Left renal cortex interstitium (tissue), 4 donors: ENCODE measurements at regions not wholly inside any gene's neighbourhood (a gene's known extent, or its start where the extent isn't known, plus 50 kb on each side); places are given as distances from the start of the nearest gene placed in this dataset.

ENCODE experiments used
- DNase-seq, 4 donors: peaks; one replicate each; pipeline ENCODE4 v3.0.0-alpha.2; 2013; ENCODE audit warnings: low read depth in 4 of 4, low spot score in 2 of 4, missing footprints in 1 of 4

DNA sequence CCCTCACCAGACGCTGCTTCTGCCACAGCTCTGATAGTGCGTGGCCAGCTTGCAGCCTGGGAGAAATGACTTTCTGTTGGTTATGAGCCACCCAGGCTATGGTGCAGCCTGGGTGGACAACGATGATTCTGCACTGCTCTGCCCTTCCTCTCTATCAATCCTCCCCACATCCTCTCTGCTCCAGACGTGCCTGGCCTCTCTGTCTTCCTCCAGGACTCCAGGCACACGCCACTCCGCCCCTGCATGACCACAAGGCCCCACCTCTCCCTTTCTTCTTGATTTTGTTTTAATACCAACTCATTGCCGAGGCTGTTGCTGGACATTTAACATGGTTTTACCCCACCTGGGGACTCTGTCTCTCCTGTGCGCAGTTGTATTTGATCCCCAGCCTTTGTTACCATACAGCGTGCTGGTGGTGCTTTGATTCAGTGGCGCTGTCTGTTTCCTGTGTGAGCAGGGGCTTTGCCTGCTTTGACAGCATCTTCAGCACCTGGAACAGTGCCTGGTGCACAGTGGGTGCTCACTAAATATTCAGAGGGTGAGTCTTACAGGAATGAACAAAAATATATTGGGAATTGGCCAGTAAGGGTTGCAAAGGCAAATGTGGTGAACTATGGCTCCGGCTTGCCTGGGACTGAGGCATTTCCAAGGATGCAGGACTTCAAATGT is 280.9 kb downstream of the CDH26 start:
- DNase-seq, result no peak

DNA sequence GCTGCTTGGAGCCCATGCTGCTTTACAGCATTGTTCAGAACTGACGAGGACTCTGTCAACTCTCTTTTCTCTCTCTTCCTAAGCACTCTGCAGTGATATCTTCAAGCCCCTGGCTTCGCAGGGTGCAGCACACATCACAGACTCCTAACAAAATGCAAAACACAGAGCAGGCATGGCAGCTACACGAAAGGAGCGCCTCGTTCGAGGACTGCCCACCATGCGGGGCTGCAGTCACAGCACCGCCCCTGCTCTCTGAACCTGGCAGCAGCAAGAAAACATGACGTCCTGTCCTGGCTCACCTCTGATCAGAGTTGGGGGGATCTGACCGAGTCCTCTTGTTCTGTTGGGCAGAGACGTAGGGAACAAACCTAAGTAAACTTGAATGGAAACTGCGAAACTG is 281.7 kb downstream of the CDH26 start:
- no peak for DNase-seq

DNA sequence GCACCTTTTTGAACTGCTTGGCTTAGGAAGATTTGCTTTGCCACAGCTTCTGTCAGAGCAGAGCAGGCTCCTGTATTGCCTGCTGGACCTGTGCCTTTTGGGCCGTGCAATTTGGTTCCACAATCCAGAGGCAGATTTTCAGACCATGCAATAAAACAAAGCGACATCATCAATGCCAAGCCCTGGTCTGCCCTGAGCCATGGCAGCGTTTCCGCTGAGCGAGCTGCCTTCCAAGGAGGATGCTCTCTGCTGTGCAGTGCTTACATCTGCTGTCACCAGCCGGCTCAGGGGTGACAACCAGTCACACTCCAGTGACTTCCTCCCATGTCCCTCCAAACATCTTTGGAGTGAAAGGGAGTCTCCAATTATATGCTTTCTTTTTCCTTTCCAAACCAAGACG is 282.2 kb downstream of the CDH26 start:
- no peak for DNase-seq

DNA sequence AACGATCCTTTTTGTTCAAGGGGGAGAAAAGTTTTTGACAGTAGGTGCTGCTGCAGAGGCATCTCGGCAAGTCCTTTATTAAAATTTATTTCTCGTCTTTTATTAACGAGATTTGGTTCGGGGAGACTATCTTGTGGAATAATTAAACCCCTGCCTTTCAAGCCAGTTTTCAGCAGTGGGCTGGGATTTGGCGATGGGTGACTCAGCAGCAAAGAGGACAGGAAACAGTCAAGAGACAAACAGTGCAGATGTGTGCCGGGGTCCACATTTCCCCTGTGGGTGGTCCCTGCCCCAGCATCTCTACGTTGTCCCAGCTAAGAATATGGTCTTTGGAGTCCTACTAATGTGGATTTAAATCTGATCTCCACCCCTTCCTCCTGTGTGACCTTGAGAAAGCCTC is 282.8 kb downstream of the CDH26 start:
- DNase-seq, result no peak

DNA sequence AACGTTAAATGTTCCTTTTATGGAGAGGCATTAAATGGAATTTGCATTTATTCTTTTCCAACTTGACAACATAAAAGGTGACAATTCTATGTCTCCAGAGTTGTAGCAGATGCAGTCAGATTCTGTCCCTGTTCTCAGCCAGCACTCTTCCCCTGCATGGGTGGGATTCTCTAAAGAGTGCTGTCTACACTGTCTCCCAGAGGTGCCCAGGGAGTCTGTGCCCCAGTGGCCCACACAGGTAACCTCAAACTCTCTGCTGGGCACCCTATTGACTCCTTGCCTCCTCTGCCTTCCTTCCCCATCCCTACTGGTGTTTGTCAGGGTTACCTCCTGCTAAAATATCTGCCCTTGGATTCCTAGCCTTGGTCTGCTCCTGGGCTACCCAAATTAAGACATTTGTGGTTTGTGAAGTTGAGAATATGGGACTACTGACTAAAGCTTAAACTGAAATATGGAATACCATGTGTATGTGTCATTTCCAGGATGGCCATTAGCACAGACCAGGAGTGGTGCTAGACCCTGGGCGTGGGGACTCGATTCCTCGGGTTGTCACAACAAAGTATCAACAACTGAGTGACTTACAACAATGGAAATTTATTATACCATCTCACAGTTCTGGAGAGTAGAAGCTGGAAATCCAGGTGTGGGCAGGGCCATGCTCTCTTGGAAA is 284.7 kb downstream of the CDH26 start:
- DNase-seq, result no peak

DNA sequence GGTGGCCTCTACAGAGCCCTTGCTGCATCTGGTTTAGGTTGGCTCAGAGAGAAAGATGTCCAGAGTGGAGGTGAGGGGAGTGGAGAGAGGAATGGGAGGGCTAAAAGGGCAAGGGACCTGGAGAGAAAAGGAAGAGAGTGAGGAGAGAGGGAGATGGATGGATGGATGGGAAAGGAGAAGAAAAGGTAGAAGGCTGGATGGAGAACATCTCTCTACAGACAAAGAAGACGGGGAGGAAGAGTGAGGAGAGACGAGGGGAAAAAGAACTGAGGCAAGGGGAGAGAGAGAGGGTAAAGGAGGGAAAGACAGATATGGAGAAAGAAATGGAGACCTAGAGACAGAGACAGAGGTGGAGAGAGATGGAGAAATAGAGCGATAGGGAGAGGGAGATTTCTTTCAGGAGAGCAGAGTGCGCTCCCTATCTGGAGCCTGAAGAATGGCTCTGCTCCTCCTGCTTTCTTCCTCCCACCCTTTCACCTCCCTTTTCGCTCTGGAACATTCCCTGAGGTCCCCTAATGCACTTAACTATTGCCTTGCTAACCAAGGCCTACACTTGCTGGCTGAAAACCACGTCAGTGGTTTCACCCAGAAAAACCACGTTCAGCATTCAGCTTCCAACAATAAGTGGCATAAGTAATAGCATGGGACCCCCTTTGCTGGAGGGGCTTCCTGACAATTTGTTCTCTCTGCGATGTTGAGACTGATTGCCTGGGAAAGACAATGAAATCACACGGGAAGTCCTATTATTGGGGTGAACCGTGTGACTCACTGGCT is 286.3 kb downstream of the CDH26 start:
- no peak for DNase-seq

DNA sequence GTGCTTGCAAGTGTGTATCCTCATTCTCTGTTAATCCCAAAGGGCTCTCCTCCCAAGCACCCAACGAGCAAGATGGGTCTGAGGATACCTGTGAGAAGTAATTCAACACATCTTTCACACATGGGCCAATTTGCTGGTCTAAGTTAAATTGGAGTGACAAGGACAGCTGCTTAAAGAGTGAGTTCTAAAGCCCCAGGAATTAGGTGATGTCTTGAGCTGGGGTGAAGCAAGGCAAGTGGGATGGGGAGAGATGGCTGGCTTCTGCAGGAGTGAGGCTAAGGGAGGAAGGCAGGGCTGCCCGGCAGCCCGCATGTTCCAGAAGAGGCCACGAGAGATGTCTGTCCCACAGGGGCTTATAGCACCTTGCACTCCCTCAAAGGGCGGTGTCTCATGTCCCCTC is 288.5 kb downstream of the CDH26 start:
- DNase-seq, result no peak

DNA sequence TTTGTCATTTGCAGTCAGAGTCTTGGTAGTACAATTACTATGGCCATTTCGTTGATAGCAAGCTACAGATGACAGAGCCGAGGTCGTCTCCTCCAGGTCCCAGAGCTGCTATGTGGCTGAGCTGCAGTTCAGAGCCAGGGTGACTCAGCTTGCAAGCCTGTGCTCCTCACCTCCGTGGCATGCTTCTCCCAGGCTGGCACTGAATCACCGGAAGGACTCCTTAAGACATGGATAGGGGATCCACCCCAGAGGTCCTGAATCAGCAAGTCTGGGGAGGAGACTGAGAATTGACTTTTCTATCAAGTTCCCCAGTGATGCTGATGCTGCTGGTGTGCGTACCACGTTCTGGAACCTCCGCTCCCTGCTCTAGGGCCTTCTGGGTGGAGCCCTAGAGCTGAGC is 291.2 kb downstream of the CDH26 start:
- no peak for DNase-seq

DNA sequence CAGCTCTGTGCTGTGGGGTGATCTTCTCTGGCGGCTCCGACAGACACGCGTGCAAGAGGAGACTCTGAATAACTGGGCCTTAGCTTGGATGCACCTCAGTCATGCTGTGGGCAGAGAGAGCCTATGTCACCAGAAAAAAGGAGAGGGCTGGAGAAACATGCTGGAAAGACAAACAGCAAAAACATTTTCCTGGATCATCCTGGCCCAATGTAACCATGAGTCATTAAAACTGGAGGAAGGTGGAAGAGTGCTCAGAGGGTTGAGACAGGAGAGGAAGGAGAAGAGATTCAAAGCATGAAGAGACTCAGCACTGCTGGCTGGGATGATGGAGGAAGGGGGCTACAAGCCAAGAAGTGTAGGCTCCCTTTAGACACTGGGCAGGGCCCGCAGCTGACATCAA is 292.0 kb downstream of the CDH26 start:
- DNase-seq, result no peak

DNA sequence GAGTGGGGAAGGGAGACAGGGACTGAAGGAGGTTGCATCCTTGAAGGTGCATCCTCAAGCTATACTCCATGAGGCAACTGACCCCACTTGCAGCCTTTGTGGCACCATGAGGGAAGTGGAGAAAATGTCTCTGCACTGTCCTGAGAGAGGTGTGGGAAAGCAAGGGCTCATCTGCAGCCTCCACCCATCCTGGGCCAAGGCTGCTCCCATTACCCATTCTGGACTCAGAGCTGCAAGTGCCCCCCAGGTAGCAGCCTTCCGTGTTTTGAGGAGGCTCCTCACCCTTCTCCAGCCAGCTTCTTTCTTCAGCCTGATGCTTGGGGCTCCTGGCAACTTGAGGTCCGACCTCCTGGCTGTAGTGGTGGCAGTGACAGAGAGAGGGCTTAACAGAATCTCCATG is 294.6 kb downstream of the CDH26 start:
- DNase-seq, result no peak

DNA sequence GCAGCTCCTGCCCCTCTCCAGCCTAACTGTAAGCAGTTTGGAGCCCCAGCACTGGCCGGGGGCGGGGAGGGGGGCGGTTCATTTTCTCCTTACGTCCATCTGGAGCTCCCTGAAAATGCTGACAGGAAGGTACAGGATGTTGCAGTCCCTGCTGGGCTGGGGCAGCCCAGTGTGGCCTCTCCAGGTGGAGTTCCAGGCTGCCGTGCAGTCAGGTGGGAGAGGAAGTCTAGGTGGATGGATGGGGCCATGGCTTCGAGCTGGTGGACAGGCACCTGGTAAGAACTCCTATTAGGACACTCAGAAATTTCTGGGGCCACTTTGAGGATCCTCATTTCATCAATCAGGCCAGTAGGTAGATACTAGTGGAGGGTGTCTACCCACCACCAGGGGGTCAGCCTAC is 295.2 kb downstream of the CDH26 start:
- DNase-seq, result no peak

DNA sequence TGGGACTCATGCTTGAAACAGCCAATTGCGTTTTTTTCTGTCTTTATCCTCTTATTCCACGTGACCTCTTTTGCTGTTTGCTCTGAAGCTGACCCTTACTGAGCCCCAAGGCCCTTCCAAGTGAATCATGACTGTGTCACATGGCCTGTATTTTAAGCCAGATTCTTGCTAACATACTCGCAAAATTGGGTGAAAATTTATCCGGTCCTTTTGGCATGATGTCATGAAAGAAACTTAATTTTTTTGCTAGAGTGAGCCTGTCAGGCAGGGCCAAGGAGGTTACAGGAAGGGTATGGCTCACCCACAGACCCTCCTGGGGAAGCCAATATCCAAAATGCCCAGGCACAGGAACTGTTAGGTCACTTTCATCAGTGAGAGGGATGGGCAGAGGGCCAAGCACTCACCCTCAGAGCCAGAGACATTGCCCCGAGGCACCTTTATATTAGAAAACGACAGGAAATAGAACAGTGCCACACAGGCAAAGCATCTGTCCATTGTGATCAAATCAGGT is 296.7 kb downstream of the CDH26 start:
- no peak for DNase-seq

DNA sequence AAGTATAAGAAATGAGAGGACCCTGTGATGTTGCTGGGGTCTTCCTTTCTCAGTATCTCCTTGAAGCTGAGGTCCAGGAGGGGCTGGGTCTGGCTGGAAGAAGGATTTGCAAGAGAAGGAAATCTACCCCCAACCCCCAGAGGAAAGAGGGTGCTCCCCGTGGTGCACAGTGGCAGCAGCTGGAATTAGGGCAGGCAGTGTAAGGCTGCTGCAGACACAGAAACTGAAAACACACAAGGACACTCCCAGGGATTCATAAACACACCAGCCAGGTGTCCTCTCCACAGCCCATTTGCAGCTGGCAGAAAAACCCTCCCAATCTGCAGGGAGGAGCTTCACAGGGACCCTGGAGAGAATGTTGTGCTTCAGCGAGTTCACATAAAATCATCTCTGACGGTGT is 297.2 kb downstream of the CDH26 start:
- DNase-seq, result no peak

DNA sequence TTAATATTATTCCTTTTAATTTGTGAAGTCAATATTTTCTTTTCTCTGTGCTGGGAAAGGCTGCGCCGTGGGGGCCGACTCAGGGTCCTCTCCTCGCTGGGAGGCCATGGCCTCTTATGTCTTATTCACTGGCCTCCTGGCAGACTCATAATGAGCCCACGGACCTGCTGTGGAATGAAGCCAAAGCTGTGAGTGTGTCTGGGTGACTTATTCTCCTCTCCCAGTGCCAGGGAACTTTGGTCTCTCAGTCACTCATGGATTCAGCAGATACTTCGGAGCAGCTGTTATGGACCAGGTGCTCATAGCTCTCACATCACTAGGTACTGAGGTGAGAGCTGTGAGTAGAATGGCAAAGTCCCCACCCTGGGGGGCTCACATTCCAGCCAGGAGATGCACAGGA is 297.6 kb downstream of the CDH26 start:
- no peak for DNase-seq

DNA sequence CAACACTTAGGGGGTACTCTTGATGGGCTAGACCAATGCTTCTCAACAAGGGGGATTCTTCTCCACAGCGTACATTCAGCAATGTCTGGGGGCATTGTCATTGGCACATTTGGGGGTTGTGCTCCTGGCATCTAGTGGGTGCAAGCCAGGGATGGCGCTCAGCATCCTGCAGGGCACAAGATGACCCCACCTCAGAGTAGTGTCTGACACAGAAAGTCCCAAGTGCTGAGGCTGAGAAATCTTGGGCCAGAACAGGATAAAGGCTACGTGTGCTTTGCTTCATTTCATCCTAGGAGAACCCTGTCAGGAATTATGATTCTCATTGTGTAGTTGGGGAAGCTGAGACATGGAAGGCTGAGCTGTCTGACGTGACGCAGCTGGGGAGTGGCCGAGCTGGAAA is 298.6 kb downstream of the CDH26 start:
- DNase-seq, result no peak

DNA sequence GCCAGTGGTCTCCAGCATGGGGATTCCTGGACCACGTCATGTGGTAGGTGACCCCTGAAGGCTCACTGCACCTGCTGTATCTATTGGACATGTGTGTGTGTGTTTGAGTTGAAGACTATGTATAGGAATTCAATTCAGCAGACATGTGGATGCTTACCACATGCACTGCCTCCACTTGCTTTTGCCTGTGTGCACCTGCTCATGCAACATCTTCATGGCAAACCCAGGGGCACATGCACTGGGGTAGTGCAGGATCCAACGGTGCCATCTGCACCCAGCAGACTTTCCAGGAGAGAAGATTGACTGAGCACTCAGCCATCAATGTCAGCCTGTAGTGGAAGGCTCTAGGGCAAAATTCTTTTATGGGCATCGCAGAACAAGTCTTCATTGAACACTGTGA is 299.4 kb downstream of the CDH26 start:
- DNase-seq, result no peak

DNA sequence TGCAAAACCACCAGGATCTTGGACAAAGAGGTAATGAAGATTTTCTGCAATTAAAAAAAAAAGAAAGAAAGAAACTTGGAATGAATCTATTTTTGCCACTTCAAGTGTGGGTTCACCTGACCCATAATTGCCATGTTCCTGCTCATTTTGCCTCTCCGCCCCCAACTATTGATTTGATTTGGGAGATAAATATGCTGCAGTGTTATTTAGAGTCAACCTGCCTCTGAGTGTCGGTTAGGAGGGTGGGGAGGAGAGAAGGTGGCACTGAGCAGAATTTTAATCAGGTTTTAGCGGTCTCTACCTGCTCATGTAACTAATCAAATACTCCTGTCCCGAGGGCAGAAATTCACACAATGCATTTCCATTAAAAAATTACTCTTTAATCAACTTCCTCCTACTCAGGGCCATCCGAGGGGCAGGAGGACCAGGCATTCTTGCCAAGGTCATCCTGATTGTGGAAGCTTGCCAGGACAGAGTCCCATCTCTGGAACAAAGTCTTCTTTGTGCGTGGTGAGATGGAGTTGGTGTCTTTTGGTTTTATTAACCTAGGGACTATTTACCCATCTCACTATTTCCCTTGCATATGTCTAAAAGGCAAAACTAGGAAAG is 300.1 kb downstream of the CDH26 start:
- DNase-seq, result no peak

DNA sequence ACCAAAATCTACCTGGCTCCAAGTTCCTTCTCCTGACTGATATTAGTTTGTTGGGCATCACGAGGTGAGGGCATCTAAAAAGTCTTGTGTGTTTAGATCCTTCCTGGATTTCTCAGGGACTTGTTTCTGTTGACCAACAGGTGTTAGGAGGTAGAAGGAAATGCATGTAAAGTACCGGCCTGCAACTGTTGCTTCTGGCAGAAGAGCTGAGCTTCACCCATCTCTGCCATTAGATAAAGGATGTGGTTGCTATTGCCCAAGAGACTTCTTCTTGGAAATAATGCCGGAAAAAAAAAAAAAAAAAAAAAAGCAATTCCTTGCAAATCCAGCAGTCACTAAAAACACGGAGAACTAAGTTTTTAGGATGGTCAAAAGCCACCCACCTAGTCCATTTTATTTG is 303.1 kb downstream of the CDH26 start:
- DNase-seq, result no peak

DNA sequence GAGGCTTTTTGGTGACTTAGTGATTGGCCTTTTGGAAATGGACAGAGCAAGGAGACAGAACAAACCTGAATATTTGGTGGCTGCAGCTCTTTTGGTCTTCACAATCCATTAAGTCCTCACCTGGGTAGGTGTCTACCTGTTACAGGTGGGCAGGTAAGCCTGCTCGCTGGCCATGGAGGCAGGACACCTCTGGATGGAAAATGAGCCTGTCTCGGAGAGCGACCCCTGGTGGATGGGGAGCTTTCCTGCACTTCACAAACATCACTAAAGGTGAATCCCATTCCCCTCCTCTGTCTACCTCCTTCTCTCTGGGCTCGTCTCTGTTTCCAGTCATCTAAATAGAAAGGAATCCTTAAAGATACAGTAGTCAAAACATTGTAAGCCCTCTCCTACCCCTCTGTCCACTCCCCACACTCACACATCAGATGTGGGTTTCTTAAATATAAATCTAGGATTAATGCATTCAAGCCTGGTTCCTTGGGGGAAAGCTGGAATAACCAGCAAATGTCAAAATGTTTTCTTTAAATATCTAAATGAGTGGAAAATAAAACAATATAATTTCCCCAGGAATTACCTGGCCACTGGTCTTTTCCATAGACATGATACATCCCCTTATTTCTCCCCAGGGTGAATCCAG is 304.9 kb downstream of the CDH26 start:
- DNase-seq, result no peak

DNA sequence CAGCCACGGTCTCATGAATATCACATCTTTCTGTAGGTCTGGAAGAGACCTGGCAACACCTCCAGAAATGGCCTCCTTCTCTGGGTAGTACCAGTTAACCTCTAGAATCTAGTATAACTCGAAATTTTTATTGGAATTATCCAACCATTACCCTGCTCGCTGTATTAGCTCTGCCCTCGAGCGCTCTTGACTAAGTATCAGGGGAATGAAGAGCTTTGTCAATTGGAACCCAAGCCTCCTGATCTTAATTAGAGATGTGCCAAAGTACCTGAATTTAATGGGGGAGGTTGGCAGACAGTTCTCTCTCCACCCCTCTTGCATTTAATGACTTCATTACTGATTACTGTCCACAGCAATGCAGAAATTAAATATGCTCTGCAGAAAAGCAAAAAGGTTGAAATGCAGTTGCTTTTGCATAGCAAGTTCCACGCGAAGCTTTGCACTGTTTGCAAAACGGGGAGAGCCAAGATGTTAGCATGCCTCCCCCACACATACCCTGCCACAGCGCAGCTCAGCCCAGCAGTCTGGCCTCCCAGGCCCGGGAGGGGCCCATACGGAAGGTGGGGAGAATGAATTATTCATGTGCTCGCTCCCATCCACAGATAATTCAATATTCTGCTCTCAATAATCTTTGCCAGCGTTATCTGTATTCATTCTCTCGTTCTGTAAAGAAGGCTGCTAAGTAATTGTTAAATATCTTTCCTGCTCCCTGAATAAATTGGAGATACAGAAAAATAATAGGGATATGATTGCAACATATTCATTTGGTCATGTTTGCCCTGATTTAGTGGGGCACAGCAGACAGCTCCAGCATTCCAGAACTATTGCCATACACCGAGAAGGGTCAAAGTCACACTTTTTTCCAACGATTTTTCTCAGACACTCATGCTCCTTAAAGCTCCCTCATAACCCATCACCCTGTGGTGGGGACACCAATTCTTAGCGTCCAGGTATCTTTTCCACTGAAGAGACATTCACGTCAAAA is 305.8 kb downstream of the CDH26 start:
- no peak for DNase-seq
